ENCODE measurements at regions not wholly inside any gene's neighbourhood (a gene's known extent, or its start where the extent isn't known, plus 50 kb on each side); places are given as distances from the start of the nearest gene placed in this dataset.

- no peaks in the 10 kb centered on the region for H3K36me3 ChIP-seq (ENCODE audit: control insufficient read depth, insufficient read depth, low read length)
- H3K27me3 ChIP-seq (ENCODE audit: control insufficient read depth, insufficient read depth, low read length): no peaks in the 10 kb centered on the region
- H3K4me1 ChIP-seq (ENCODE audit: control insufficient read depth, insufficient read depth, low read length): no peaks in the 10 kb centered on the region
- 92% methylated on average over 2 of the region's 4 CpGs for WGBS (ENCODE audit: insufficient coverage, low lambda C conversion rate)
- H3K4me3 ChIP-seq (ENCODE audit: low read length): no peak overlapping the region
- no peak for DNase-seq
- H3K9me3 ChIP-seq (ENCODE audit: control insufficient read depth, low read depth, low read length): no peaks in the 10 kb centered on the region
- no peak overlapping the region for H3K27ac ChIP-seq (ENCODE audit: low read length)
Observed at GRCh38 chr11:92744929-92745585, 224.4 kb upstream of the MTNR1B start.

GRCh38 chr11:92750794-92751193 is 218.7 kb upstream of the MTNR1B start:
- no peaks in the 10 kb centered on the region for H3K36me3 ChIP-seq (ENCODE audit: control insufficient read depth, insufficient read depth, low read length)
- H3K9me3 ChIP-seq (ENCODE audit: control insufficient read depth, low read depth, low read length): no peaks in the 10 kb centered on the region
- no peaks in the 10 kb centered on the region for H3K27me3 ChIP-seq (ENCODE audit: control insufficient read depth, insufficient read depth, low read length)
- no peak for DNase-seq
- no peak overlapping the region for H3K4me3 ChIP-seq (ENCODE audit: low read length)
- WGBS (ENCODE audit: insufficient coverage, low lambda C conversion rate): 87% methylated on average over 3 of the region's 5 CpGs
- no peak overlapping the region for H3K27ac ChIP-seq (ENCODE audit: low read length)
- H3K4me1 ChIP-seq (ENCODE audit: control insufficient read depth, insufficient read depth, low read length): no peaks in the 10 kb centered on the region

- Histone ChIP-seq H3K4me1 (ENCODE audit: control insufficient read depth, insufficient read depth, low read length) (no peaks in the 10 kb centered on the region), H3K9me3 (ENCODE audit: control insufficient read depth, low read depth, low read length) (no peaks in the 10 kb centered on the region), H3K27ac (ENCODE audit: low read length) (no peak overlapping the region), H3K4me3 (ENCODE audit: low read length) (no peak overlapping the region), H3K27me3 (ENCODE audit: control insufficient read depth, insufficient read depth, low read length) (no peaks in the 10 kb centered on the region), H3K36me3 (ENCODE audit: control insufficient read depth, insufficient read depth, low read length) (no peaks in the 10 kb centered on the region)
- DNase-seq: no peak
- no CpG with 5 or more reads among the region's 11 CpGs for WGBS (ENCODE audit: insufficient coverage, low lambda C conversion rate)
Observed at GRCh38 chr11:92751594-92751993, 217.9 kb upstream of the MTNR1B start.

- no peak overlapping the region for H3K4me3 ChIP-seq (ENCODE audit: low read length)
- H3K9me3 ChIP-seq (ENCODE audit: control insufficient read depth, low read depth, low read length): no peaks in the 10 kb centered on the region
- no peak for DNase-seq
- H3K27me3 ChIP-seq (ENCODE audit: control insufficient read depth, insufficient read depth, low read length): no peaks in the 10 kb centered on the region
- no CpG with 5 or more reads among the region's 1 CpG for WGBS (ENCODE audit: insufficient coverage, low lambda C conversion rate)
- no peak overlapping the region for H3K27ac ChIP-seq (ENCODE audit: low read length)
- H3K4me1 ChIP-seq (ENCODE audit: control insufficient read depth, insufficient read depth, low read length): no peaks in the 10 kb centered on the region
- no peaks in the 10 kb centered on the region for H3K36me3 ChIP-seq (ENCODE audit: control insufficient read depth, insufficient read depth, low read length)
Observed at GRCh38 chr11:92752122-92752521, 217.3 kb upstream of the MTNR1B start.

GRCh38 chr11:92753161-92753560 is 216.3 kb upstream of the MTNR1B start:
- Histone ChIP-seq H3K27ac (ENCODE audit: low read length) (no peak overlapping the region), H3K9me3 (ENCODE audit: control insufficient read depth, low read depth, low read length) (no peaks in the 10 kb centered on the region), H3K4me3 (ENCODE audit: low read length) (no peak overlapping the region), H3K36me3 (ENCODE audit: control insufficient read depth, insufficient read depth, low read length) (no peaks in the 10 kb centered on the region), H3K4me1 (ENCODE audit: control insufficient read depth, insufficient read depth, low read length) (no peaks in the 10 kb centered on the region), H3K27me3 (ENCODE audit: control insufficient read depth, insufficient read depth, low read length) (no peaks in the 10 kb centered on the region)
- no peak for DNase-seq
- 83% methylated on average over 2 of the region's 3 CpGs for WGBS (ENCODE audit: insufficient coverage, low lambda C conversion rate)

GRCh38 chr11:92758241-92758780 is 211.1 kb upstream of the MTNR1B start:
- no peak for DNase-seq
- Histone ChIP-seq H3K27ac (ENCODE audit: low read length) (no peak overlapping the region), H3K4me3 (ENCODE audit: low read length) (no peak overlapping the region), H3K36me3 (ENCODE audit: control insufficient read depth, insufficient read depth, low read length) (no peaks in the 10 kb centered on the region), H3K27me3 (ENCODE audit: control insufficient read depth, insufficient read depth, low read length) (no peaks in the 10 kb centered on the region), H3K4me1 (ENCODE audit: control insufficient read depth, insufficient read depth, low read length) (no peaks in the 10 kb centered on the region), H3K9me3 (ENCODE audit: control insufficient read depth, low read depth, low read length) (no peaks in the 10 kb centered on the region)
- 100% methylated on average over 2 of the region's 2 CpGs for WGBS (ENCODE audit: insufficient coverage, low lambda C conversion rate)

- H3K27ac ChIP-seq (ENCODE audit: low read length): no peak overlapping the region
- no peak overlapping the region for H3K4me3 ChIP-seq (ENCODE audit: low read length)
- H3K4me1 ChIP-seq (ENCODE audit: control insufficient read depth, insufficient read depth, low read length): no peaks in the 10 kb centered on the region
- H3K27me3 ChIP-seq (ENCODE audit: control insufficient read depth, insufficient read depth, low read length): no peaks in the 10 kb centered on the region
- H3K36me3 ChIP-seq (ENCODE audit: control insufficient read depth, insufficient read depth, low read length): no peaks in the 10 kb centered on the region
- no peaks in the 10 kb centered on the region for H3K9me3 ChIP-seq (ENCODE audit: control insufficient read depth, low read depth, low read length)
- DNase-seq: no peak
- WGBS (ENCODE audit: insufficient coverage, low lambda C conversion rate): 17% methylated on average over 1 of the region's 8 CpGs
Observed at GRCh38 chr11:92759571-92760214, 209.8 kb upstream of the MTNR1B start.

GRCh38 chr11:92762121-92762540 is 207.3 kb upstream of the MTNR1B start:
- no peaks in the 10 kb centered on the region for H3K4me1 ChIP-seq (ENCODE audit: control insufficient read depth, insufficient read depth, low read length)
- DNase-seq: no peak
- WGBS (ENCODE audit: insufficient coverage, low lambda C conversion rate): 43% methylated on average over 2 of the region's 3 CpGs
- H3K9me3 ChIP-seq (ENCODE audit: control insufficient read depth, low read depth, low read length): no peaks in the 10 kb centered on the region
- no peak overlapping the region for H3K4me3 ChIP-seq (ENCODE audit: low read length)
- no peaks in the 10 kb centered on the region for H3K36me3 ChIP-seq (ENCODE audit: control insufficient read depth, insufficient read depth, low read length)
- H3K27ac ChIP-seq (ENCODE audit: low read length): no peak overlapping the region
- H3K27me3 ChIP-seq (ENCODE audit: control insufficient read depth, insufficient read depth, low read length): no peaks in the 10 kb centered on the region

GRCh38 chr11:92763336-92763735 is 206.1 kb upstream of the MTNR1B start:
- H3K4me3 ChIP-seq (ENCODE audit: low read length): no peak overlapping the region
- no peaks in the 10 kb centered on the region for H3K9me3 ChIP-seq (ENCODE audit: control insufficient read depth, low read depth, low read length)
- no peaks in the 10 kb centered on the region for H3K27me3 ChIP-seq (ENCODE audit: control insufficient read depth, insufficient read depth, low read length)
- no peak for DNase-seq
- no peak overlapping the region for H3K27ac ChIP-seq (ENCODE audit: low read length)
- no peaks in the 10 kb centered on the region for H3K36me3 ChIP-seq (ENCODE audit: control insufficient read depth, insufficient read depth, low read length)
- H3K4me1 ChIP-seq (ENCODE audit: control insufficient read depth, insufficient read depth, low read length): no peaks in the 10 kb centered on the region

GRCh38 chr11:92764128-92764527 is 205.3 kb upstream of the MTNR1B start:
- Histone ChIP-seq H3K27me3 (ENCODE audit: control insufficient read depth, insufficient read depth, low read length) (no peaks in the 10 kb centered on the region), H3K9me3 (ENCODE audit: control insufficient read depth, low read depth, low read length) (no peaks in the 10 kb centered on the region), H3K4me1 (ENCODE audit: control insufficient read depth, insufficient read depth, low read length) (no peaks in the 10 kb centered on the region), H3K4me3 (ENCODE audit: low read length) (no peak overlapping the region), H3K36me3 (ENCODE audit: control insufficient read depth, insufficient read depth, low read length) (no peaks in the 10 kb centered on the region), H3K27ac (ENCODE audit: low read length) (no peak overlapping the region)
- DNase-seq: no peak
- WGBS (ENCODE audit: insufficient coverage, low lambda C conversion rate): no CpG with 5 or more reads among the region's 4 CpGs

All from large intestine (tissue), 3 donors.